ENCODE measurements at regions not wholly inside any gene's neighbourhood (a gene's known extent, or its start where the extent isn't known, plus 50 kb on each side); places are given as distances from the start of the nearest gene placed in this dataset.

DNA sequence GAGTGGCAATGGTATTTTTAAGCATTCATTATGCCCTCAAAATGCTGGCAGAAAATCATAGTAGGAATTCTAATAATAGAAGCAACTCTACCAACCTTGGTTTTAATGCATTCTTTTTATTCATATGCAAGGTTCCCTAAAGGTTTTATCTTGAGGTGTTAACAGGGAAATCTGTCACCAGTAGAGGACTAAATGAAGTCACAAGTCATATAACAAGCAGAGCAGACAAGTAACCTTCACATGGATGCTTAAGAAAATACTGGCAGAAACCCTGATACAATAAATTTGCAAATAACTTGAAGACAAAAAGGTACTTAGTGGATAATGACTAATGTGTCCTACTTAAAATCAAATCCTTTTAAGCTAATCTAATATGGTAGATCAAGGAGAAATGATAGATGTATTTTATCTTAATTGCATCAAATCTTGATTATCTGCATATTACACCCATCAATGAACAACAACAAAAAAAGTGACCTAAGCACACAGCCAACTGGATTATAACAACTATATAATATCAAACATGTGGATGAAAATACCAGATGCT is 73.3 kb downstream of the RFC3 start:
- TF ChIP-seq, protein P1, sequence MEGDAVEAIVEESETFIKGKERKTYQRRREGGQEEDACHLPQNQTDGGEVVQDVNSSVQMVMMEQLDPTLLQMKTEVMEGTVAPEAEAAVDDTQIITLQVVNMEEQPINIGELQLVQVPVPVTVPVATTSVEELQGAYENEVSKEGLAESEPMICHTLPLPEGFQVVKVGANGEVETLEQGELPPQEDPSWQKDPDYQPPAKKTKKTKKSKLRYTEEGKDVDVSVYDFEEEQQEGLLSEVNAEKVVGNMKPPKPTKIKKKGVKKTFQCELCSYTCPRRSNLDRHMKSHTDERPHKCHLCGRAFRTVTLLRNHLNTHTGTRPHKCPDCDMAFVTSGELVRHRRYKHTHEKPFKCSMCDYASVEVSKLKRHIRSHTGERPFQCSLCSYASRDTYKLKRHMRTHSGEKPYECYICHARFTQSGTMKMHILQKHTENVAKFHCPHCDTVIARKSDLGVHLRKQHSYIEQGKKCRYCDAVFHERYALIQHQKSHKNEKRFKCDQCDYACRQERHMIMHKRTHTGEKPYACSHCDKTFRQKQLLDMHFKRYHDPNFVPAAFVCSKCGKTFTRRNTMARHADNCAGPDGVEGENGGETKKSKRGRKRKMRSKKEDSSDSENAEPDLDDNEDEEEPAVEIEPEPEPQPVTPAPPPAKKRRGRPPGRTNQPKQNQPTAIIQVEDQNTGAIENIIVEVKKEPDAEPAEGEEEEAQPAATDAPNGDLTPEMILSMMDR (IDR thresholded peaks at IDR 0.05) = no peak
- H3K27ac ChIP-seq = no peak overlapping the region
- no peak for DNase-seq (ENCODE audit: low spot score)
- H3K4me3 ChIP-seq = no peak overlapping the region

DNA sequence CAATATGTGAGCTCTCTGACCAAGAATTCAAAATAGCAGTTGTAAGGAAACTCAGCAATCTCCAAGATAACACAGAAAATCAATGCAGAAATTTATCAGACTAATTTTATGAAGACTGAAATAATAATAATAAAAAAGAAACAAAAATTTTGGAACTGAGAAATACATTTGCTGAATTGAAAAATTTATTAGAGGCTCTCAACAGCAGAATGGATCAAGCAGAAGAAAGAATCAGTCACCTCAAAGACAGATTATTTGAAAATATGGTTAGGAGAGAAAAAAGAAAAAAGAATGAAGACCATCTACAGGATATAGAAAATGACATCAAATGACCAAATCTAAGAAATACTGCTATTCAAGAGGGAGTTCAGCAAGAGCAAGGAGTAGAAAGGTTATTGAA is 75.6 kb downstream of the RFC3 start:
- H3K27ac ChIP-seq = no peak overlapping the region
- TF ChIP-seq, protein P1 (IDR thresholded peaks at IDR 0.05) = no peak
- H3K4me3 ChIP-seq = no peak overlapping the region
- no peak for DNase-seq (ENCODE audit: low spot score)

DNA sequence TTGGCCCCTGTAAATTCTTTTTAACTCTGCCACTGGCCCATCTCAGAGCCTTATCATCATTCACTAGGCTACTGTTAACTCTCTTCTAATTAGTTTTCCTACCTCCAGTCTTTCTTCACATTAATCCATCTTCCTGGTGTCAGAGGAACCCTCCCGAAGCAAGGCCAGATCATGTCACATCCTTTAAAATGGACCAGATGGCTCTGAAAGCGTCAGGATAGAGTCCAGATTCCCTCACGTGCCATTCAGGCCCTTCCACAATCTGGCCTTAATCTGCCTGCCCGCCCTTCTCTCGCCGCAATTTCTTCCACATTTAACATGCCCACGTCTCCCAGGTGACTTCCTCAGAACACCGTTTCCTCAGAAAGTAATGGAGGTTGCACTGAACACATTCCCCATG is 86.5 kb downstream of the RFC3 start:
- TF ChIP-seq, protein P1 (IDR thresholded peaks at IDR 0.05) = no peak
- H3K27ac ChIP-seq = no peak overlapping the region
- DNase-seq (ENCODE audit: low spot score) = no peak
- H3K4me3 ChIP-seq = no peak overlapping the region

DNA sequence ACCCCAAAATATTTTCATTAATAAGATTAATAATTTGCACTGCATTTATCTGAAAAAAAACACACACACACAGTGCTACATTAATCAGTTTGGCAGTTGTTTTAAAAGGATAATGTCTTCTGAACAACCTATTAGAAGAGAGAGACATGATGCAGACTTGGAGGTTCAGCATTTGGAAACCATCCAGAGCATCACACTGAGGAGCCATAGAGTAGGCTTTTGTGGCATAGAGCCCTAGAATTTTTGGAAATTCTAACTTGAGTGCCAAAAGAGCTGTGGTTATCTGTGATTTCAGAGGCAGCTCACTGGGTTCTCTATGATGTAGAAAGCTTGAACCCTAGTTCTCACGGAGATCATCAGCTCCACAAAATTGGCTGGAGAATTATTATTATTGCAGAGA is 90.2 kb downstream of the RFC3 start:
- H3K4me3 ChIP-seq = no peak overlapping the region
- DNase-seq (ENCODE audit: low spot score) = no peak
- no peak overlapping the region for H3K27ac ChIP-seq
- TF ChIP-seq, protein P1 (IDR thresholded peaks at IDR 0.05) = no peak

DNA sequence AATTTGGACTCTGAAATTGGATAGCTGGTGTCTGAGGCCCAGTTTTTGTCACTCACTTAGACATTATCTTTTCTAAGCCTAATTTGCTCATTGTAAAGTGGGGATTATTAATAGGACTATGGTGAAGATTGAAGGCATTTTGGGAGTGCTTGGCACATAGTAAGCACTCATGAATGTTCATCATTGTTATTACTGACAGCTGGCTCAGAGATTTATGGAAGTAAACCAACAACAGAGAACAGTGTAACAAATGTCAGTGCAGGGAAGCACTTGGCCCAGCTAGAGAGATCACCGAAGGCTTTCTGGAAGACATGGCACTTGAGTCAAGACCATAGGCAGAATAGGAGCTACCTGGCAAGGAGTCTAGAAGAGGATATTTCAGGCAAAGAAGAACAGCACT is 92.3 kb downstream of the RFC3 start:
- no peak overlapping the region for H3K27ac ChIP-seq
- no peak for DNase-seq (ENCODE audit: low spot score)
- TF ChIP-seq, protein P1 (IDR thresholded peaks at IDR 0.05) = no peak
- no peak overlapping the region for H3K4me3 ChIP-seq

DNA sequence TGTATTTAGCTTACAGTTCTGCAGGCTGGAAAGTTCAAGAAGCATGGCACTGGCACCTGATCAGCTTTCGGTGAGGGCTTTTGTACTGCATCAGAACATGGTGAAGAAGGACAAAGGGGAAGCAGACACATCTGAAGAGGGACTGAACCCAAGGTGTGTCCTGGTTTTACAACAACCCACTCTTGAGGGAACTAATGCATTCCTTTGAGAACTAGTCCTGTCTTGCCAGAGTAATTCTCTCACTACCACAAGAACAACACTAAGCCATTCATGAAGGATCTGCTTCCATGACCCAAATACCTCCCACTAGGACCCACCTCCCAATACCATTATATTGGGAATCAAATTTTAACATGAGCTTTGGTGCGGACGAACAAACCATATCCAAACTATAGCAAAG is 93.6 kb downstream of the RFC3 start:
- Histone ChIP-seq H3K27ac (no peak overlapping the region), H3K4me3 (no peak overlapping the region)
- TF ChIP-seq, protein P1 (IDR thresholded peaks at IDR 0.05) = no peak
- DNase-seq (ENCODE audit: low spot score) = no peak

DNA sequence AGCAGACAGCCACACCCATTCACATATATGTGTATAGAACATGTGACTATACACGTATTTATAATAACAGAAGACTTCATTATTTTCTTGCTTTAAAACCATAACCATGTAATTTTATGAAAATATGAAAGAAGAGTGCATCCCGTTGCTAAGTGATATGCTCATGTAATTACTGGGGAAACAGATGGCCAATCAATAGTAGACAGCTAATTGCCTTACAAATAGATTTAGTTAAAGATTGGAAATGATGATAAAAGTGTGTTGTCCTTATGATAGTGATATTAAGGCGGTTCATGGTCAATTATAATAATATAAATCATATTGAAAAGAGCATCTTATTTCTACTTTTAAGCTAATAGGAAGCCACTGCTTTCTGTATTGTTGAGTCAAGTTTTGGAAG is 95.9 kb downstream of the RFC3 start:
- H3K27ac ChIP-seq = no peak overlapping the region
- DNase-seq (ENCODE audit: low spot score) = no peak
- TF ChIP-seq, protein P1 (IDR thresholded peaks at IDR 0.05) = no peak
- no peak overlapping the region for H3K4me3 ChIP-seq

Measured in coronary artery (tissue), 2 donors.